KBM-7 (cell line): ENCODE measurements at regions not wholly inside any gene's neighbourhood (a gene's known extent, or its start where the extent isn't known, plus 50 kb on each side); places are given as distances from the start of the nearest gene placed in this dataset.
"Not testable (repeated sequence)": the region's sequence is repeated elsewhere in the genome, so short reads cannot be mapped to it uniquely, and the experiment has no call there.

Source experiments
- DNase-seq: peaks from one replicate; pipeline ENCODE4 v3.0.0-alpha.2; 2015
- in situ Hi-C: fragments of 300-500 bp; cut with MboI; formaldehyde crosslinking; loops from 2 replicates; pipeline ENCODE4 v1.14.3; 2020; ENCODE audit warnings: low sequenced_read_pairs, low pct_unique_long_range_greater_than_20kb, mixed read lengths

GRCh38 chr1:213685992-213686582, 301.7 kb upstream of the PROX1 start:
- no peak for DNase-seq
- in situ Hi-C loops: no loop called here

DNA sequence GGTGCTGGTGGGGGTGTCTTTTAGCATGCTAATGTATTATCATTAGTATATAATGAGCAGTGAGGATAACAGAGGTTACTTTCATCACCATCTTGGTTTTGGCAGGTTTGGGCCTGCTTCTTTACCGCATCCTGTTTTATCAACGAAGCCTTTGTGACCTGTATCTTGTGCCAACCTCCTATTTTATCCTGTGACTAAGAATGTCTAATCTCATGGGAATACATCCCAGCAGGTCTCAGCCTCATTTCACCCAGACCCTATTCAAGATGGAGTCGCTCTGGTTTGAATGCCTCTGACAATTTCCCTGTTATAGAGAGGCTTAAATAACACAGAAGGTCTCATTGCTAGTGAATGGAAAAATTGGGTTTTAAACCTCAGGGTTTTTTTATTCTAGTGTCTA, 300.8 kb upstream of the PROX1 start:
- in situ Hi-C loops: no loop called here
- no peak for DNase-seq

GRCh38 chr1:213687832-213688231, 299.9 kb upstream of the PROX1 start:
- peak; percentile 21 for DNase-seq
- in situ Hi-C loops: no loop called here

GRCh38 chr1:213688655-213689054, 299.1 kb upstream of the PROX1 start:
- DNase-seq: no peak
- in situ Hi-C loops: no loop called here

- DNase-seq: no peak
- in situ Hi-C loops: no loop called here
These were observed 298.5 kb upstream of the PROX1 start for GRCh38 chr1:213689260-213689659.

DNA sequence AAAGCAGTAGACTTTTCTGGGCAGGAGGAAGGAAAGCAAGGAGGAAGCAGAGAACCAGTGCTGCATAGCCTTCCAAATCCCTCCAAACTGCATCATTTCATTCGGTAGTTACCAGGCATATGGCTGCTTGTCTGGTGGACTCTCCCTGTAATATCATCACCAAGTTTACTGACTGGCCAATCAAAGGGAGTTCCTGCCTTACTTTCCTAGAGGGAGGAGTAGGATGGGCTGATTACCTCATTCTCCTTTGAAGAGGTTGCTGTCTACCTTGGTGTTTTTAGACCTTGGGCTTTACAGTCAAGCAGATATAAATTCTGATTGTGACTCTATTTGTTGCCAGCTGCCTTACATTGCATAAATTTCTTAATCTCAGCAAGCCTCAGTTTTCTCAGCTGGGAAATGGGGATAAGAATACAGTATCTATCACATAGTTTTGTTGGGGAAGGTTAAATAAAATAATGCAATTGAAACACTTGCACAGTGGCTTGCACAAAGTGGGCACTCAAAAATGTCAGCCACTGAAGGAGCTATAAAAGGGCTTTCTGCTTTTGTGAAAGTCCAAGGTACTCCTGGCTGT, 297.3 kb upstream of the PROX1 start:
- in situ Hi-C loops: no loop called here
- DNase-seq: no peak

DNA sequence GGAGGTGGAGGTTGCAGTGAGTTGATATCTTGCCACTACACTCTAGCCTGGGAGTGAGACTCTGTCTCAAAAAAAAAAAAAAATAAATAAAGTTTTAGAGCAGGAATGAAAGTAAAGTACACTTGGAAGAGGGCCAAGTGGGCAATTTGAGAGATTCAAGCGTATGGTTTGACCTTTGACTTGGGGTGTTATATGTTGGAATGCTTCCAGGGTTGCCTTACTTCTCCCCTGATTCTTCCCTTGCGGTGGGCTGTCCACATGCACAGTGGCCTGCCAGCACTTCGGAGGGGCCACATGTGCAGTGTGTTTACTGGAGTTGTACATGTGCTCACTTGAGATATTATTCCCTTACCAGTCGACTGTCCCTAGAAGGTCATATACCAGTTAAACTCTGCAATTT, 295.5 kb upstream of the PROX1 start:
- in situ Hi-C loops: no loop called here
- no peak for DNase-seq

DNA sequence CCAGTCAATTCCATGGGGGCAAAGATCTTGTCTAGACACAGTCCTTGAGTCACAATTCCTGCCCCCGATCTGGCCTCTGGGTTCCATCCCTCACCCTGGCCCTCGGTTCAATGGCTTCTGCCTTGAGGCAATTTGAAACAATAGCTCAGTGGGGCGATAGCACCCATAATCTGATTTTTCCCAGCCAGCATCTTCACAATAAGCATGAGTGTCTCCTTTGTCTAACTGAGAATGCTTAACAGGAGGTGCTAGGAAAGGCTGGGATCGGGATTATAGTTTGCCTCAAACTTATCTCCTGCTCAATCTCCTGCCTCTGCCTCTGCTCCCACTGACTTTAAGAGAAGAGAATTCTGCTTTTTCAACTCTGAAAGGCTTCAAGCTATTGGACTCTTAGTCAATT, 293.9 kb upstream of the PROX1 start:
- no peak for DNase-seq
- in situ Hi-C loops: no loop called here

GRCh38 chr1:213697192-213697802, 290.5 kb upstream of the PROX1 start:
- in situ Hi-C loops: no loop called here
- DNase-seq: no peak

DNA sequence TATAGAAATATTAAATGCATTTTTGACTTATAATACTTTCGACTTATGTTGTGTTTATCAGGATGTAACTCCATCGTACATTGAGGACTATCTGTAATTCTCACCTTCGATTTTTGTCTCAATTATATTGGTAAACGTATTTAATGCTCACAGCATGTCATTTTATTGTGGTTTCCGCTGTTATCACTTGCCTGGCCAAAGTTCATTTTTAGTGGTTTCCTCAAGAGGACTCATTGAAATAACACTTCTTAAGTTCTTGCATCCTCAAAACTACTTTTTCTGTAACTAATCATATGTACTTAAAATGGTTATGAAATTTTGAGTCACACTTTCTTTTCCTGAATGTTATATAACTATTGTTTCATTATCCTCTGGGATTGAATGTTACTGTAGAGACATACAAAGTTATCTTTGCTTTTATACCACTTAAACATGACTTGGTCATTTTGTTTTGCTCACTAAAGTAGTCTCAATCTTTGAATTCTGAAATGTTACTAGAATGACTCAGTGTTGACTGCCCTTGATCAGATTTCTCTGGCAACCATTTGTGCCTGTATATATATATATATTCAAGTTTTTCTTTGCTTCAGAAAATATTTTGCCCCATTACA, 289.6 kb upstream of the PROX1 start:
- in situ Hi-C loops: no loop called here
- DNase-seq: no peak

- no peak for DNase-seq
- in situ Hi-C loops: no loop called here
These were observed 285.1 kb upstream of the PROX1 start for GRCh38 chr1:213702703-213703102.

GRCh38 chr1:213704941-213705340, 282.8 kb upstream of the PROX1 start:
- DNase-seq: no peak
- in situ Hi-C loops: no loop called here

DNA sequence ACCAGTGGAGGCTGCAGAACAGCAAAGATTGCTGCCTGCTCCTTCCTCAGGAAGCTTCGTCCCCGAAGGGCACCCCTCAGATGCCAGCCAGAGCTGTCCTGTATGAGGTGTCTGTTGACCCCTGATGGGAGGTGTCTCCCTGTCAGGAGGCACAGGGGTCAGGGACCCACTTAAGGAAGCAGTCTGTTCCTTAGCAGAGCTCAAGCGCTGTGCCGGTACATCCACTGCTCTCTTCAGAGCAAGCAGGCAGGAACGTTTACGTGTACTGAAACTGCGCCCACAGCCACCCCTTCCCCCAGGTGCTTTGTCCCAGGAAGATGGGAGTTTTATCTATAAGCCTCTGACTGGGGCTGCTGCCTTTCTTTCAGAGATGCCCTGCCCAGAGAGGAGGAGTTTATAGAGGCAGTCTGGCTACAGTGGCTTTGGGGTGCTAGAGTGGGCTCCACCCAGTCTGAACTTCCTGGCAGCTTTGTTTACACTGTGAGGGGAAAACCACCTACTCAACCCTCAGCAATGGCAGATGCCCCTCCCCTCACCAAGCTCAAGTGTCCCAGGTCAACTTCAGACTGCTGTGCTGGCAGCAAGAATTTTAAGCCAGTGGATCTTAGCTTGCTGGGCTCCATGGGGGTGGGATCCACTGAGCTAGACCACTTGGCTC, 275.8 kb upstream of the PROX1 start:
- in situ Hi-C loops, DNase-seq: not testable (repeated sequence)

GRCh38 chr1:213714645-213715044, 273.1 kb upstream of the PROX1 start:
- in situ Hi-C loops: no loop called here
- no peak for DNase-seq

- DNase-seq: no peak
These were observed 272.6 kb upstream of the PROX1 start for GRCh38 chr1:213715182-213715581.

DNA sequence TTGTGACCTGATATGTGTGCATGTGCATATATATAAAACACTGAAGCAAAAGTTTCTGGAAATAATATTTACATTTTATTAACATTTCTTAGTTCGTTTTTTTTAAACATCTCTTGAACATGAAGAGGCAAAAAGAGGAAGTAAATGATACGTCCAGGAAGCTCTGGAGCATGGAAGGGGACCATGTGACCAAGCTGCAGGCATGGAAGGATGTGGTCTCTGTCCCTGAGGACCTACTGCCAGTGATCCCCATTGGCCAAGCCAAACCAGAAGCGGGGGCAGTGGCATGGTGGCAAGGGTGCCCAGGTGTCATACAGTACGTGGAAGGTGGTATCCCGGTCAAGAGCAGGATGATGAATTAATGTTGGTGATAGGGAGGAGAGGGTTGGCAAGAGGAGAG, 268.3 kb upstream of the PROX1 start:
- peak; percentile 44 for DNase-seq
- in situ Hi-C loops: no loop called here

More at GRCh38 chr1:213715182-213715581, 272.6 kb upstream of the PROX1 start:
- in situ Hi-C loops: no loop called here

DNA sequence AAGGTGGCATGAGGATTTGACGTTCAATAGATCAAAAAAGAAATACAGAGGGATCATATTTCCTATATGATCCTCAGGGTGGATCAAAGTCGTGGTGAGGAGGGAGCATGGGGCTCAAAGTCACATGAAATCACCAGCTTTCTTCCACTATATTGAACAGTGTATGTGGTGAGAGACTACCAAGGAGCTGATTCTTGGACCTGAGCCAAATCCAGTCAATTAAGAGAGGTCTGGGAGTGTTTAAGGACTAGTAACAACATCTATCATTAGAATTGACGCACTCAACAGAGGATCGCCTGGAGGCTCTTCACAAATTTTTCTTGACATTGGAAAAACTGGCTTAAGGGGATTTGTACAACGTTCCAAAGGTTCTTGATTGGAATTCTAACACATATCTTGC, 267.7 kb upstream of the PROX1 start:
- DNase-seq: no peak
- in situ Hi-C loops: no loop called here

GRCh38 chr1:213723187-213723586, 264.6 kb upstream of the PROX1 start:
- no peak for DNase-seq
- in situ Hi-C loops: no loop called here

GRCh38 chr1:213724640-213725536, 262.9 kb upstream of the PROX1 start:
- no peak for DNase-seq
- in situ Hi-C loops: no loop called here
